Caki2 (cell line): ENCODE measurements at regions not wholly inside any gene's neighbourhood (a gene's known extent, or its start where the extent isn't known, plus 50 kb on each side); places are given as distances from the start of the nearest gene placed in this dataset.
"Not testable (repeated sequence)": the region's sequence is repeated elsewhere in the genome, so short reads cannot be mapped to it uniquely, and the experiment has no call there.

Experiments
- DNase-seq: peaks from one replicate; pipeline ENCODE4 v3.0.0-alpha.2; 2015; ENCODE audit warnings: low read depth
- in situ Hi-C: cut with HindIII; loops from 2 replicates; pipeline ENCODE4 v1.10.0; 2016; ENCODE audit warnings: low sequenced_read_pairs, low pct_unique_long_range_greater_than_20kb, mixed read lengths

GRCh38 chr6:134636186-134636799, 313.6 kb downstream of the ALDH8A1 start:
- DNase-seq = no peak
- in situ Hi-C loops = no loop called here

DNA sequence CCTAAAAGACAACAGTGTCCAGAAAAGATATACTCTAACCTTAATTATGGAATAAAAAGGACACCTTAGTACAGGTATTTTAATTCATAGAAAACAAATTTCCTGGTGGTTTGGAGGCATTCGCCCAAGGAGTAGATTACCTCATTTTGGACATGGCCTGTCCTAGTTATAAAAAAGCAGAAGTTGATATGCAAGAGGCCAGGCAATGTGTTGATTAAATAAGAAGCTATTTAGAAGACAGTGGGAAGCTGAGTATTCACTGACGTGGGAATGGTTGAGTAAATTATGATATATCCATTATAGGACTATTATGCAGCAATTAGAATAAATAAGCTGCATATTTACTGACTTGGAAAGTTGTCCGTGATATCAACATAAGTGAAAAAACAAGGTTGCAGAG, 314.9 kb downstream of the ALDH8A1 start:
- in situ Hi-C loops = no loop called here
- DNase-seq = no peak

- in situ Hi-C loops = no loop called here
- no peak for DNase-seq
Observed at GRCh38 chr6:134634466-134634865, 315.4 kb downstream of the ALDH8A1 start.

DNA sequence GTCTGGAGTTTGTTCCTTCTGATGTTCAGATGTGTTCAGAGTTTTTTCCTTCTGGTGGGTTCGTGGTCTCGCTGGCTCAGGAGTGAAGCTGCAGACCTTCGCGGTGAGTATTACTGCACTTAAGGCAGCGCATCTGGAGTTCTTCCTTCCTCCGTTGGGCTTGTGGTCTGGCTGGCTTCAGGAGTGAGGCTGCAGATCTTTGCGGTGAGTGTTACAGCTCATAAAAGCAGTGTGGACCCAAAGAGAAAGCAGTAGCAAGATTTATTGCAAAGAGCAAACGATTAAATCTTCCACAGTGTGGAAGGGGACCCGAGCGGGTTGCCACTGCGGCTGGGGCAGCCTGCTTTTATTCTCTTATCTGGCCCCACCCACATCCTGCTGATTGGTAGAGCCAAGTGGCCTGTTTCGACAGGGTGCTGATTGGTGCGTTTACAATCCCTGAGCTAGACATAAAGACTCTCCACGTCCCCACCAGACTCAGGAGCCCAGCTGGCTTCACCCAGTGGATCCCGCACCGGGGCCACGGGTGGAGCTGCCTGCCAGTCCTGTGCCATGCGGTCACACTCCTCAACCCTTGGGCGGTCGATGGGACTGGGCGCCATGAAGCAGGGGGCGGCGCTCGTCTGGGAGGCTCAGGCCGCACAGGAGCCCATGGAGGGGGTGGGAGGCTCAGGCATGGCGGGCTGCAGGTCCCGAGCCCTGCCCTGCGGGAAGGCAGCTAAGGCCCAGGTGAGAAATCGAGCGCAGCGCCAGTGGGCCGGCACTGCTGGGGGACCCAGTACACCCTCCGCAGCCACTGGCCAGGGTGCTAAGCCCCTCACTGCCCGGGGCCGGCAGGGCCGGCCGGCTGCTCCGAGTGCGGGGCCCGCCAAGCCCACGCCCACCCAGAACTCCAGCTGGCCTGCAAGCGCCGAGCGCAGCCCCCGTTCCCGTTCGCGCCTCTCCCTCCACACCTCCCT, 315.3 kb upstream of the SGK1 start:
- DNase-seq, in situ Hi-C loops: not testable (repeated sequence)

DNA sequence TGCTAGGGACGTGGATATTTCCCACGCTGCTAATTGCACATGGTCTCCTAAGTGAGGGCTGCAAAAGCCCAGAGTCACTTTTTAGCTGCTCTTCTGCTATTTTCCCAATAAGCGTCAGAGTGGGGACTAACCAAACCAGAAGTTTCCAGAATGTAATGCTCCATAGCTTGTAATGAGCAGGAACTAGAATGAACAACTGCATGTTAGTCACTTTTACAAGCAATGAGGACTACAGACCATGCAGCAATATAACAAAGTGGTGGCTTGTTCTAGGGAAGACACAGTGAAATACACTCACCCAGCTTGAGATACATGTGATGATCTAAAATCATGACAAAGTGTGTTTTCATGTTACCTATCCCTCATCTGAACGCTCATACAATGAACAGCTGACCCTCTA, 314.1 kb upstream of the SGK1 start:
- no peak for DNase-seq
- in situ Hi-C loops = no loop called here

- DNase-seq = no peak
- in situ Hi-C loops = no loop called here
Observed at GRCh38 chr6:134631398-134631924, 313.5 kb upstream of the SGK1 start.

DNA sequence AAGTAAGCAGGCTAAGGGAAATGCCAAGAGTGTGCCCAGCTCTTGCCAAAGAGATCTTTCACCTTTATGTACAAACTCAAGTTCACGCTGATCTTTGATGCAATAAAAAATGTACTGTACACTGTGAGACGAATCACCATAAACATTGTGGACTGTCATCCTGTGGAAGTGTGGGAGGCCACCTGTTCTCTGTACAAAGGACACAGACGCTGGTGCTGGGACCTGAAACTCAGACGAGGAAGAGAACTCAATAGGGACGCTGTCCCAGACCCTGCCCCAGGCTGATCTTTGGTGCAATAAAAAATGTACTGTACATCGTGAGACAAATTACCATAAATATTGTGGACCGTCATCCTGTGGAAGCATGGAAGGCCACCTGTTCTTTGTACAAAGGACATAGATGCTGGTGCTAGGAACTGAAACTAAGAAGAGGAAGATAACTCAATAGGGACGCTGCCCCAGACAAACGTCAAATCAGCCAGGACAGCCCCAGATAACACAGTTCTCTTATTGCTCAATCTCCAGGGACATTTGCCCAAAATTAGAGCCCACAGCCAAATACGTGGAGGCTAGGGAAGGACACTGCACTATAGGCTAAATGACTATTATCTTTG, 312.7 kb upstream of the SGK1 start:
- in situ Hi-C loops = no loop called here
- no peak for DNase-seq

GRCh38 chr6:134628154-134628553, 310.2 kb upstream of the SGK1 start:
- in situ Hi-C loops = no loop called here

DNA sequence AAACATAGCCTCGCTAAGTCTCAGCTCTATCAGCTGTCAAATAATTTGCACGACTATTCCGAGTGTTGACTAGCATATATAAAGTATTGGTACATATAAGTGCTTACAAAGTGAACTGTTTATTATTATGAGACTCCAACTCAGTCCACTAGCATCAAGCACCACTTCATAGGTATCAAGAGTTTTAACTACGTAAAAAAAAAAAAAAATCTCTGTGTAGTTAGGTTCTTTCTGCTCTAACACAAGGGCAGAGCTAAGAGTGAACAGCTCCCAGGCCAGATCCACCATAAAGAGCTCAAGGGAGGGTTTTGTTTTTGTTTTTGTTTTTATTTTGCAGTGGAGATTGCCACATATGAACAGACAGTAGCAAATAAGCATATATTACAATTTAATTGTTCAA, 309.8 kb upstream of the SGK1 start:
- in situ Hi-C loops = no loop called here
- DNase-seq = no peak

More at GRCh38 chr6:134628154-134628553, 310.2 kb upstream of the SGK1 start:
- no peak for DNase-seq

DNA sequence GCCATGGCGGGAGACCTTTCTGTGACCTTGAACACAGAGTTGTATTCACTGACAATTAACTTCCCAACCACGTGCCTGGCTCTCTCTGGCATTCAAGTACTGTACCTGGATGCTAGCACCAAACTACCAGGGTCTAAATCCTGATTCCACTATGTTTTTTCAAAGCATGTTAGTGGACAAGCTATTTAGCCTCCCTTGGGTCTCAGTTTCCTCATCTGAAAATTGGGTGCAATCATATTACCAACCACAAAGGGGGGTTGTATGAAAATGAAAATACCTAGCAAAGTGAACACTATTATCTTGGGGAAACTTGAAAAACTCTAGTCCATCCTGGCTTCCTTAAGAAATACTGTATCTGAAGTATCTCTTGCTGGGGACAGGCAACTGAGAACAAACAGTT, 308.7 kb upstream of the SGK1 start:
- DNase-seq = no peak
- in situ Hi-C loops = no loop called here

- in situ Hi-C loops = no loop called here
- no peak for DNase-seq
Observed at GRCh38 chr6:134626086-134626485, 308.2 kb upstream of the SGK1 start.

- in situ Hi-C loops = no loop called here
Observed at GRCh38 chr6:134624781-134625180, 306.9 kb upstream of the SGK1 start.

GRCh38 chr6:134623401-134623800, 305.5 kb upstream of the SGK1 start:
- no peak for DNase-seq
- in situ Hi-C loops = no loop called here

More at GRCh38 chr6:134624781-134625180, 306.9 kb upstream of the SGK1 start:
- DNase-seq = no peak

- no peak for DNase-seq
- in situ Hi-C loops = no loop called here
Observed at GRCh38 chr6:134622382-134623173, 304.7 kb upstream of the SGK1 start.

- no peak for DNase-seq
- in situ Hi-C loops = no loop called here
Observed at GRCh38 chr6:134621858-134622257, 303.9 kb upstream of the SGK1 start.

GRCh38 chr6:134619789-134620188, 301.9 kb upstream of the SGK1 start:
- DNase-seq = no peak
- in situ Hi-C loops = no loop called here

GRCh38 chr6:134619077-134619476, 301.2 kb upstream of the SGK1 start:
- in situ Hi-C loops = no loop called here
- DNase-seq = no peak
